GM12878 (cell line): ENCODE measurements at regions not wholly inside any gene's neighbourhood (a gene's known extent, or its start where the extent isn't known, plus 50 kb on each side); places are given as distances from the start of the nearest gene placed in this dataset.
"Not testable (repeated sequence)": the region's sequence is repeated elsewhere in the genome, so short reads cannot be mapped to it uniquely, and the experiment has no call there.

Source experiments
- ATAC-seq: fragments of 200-7000 bp; cut with Tn5 transposase; 3 replicates; pipeline ENCODE4 v1.9.1; 2020; ENCODE audit warnings: mild to moderate bottlenecking, moderate library complexity
- BruUV-seq: library from RNA; stranded (reverse); fragments of 400-500 nt; replicated peaks from 2 replicates; lab custom pipeline; 2021; lab: Mats Ljungman, UMichigan
- CTCF ChIA-PET: fragments of 300-600 bp; sonication (Branson Sonifier 250); formaldehyde crosslinking; extraction: SDS; loops from one replicate; lab custom pipeline; 2021; ENCODE audit warnings: inconsistent platforms; lab: Yijun Ruan, JAX
- POLR2A ChIA-PET: fragments of 350-600 bp; formaldehyde crosslinking; extraction: SDS; loops from one replicate; lab custom pipeline; 2021; ENCODE audit warnings: inconsistent platforms; lab: Charles Lee
- RAD21 ChIA-PET: fragments of 300-600 bp; sonication (Branson Sonifier 250); formaldehyde crosslinking; loops from one replicate; lab custom pipeline; 2023; ENCODE audit warnings: antibody characterized with exemption; ENCODE audit not compliant: unreplicated experiment; lab: Charles Lee
- SMC1A ChIA-PET: fragments of 300-600 bp; sonication (Branson Sonifier 250); formaldehyde crosslinking; loops from one replicate; lab custom pipeline; 2023; ENCODE audit not compliant: unreplicated experiment, uncharacterized antibody; lab: Charles Lee
- DNase-seq: peaks from one replicate; pipeline ENCODE4 v3.0.0-alpha.2; 2011; ENCODE audit warnings: low read depth, low spot score
- FAIRE-seq: peaks from 3 replicates; lab custom pipeline; 2011; peaks lifted over from hg19 to GRCh38; lab: Jason Lieb, UNC
- H2AFZ ChIP-seq: 2 replicates; pipeline ENCODE4 v1.6.0; 2011; ENCODE audit warnings: low read depth, low read length, control low read depth; ENCODE audit not compliant: control insufficient read depth
- H3K27ac ChIP-seq: 2 replicates; pipeline ENCODE4 v1.5.1; 2011; ENCODE audit warnings: control low read depth; ENCODE audit not compliant: control insufficient read depth, insufficient read depth
- H3K27me3 ChIP-seq, 2 experiments: replicated peaks in 1 of 2; 2 replicates each; pipeline versions ENCODE4 v1.6.0 to v1.6.1; 2011; ENCODE audit warnings: low read length in 1 of 2; ENCODE audit not compliant: control insufficient read depth in 2 of 2, insufficient read depth in 2 of 2
- H3K36me3 ChIP-seq, 2 experiments: 2 replicates each; pipeline ENCODE4 v1.5.1; 2011; ENCODE audit warnings: low read length in 1 of 2; ENCODE audit not compliant: control insufficient read depth in 2 of 2, insufficient read depth in 2 of 2
- H3K4me1 ChIP-seq: 2 replicates; pipeline ENCODE4 v1.6.1; 2011; ENCODE audit warnings: mild to moderate bottlenecking, low read length, moderate library complexity, mixed read lengths; ENCODE audit not compliant: control insufficient read depth, insufficient read depth
- H3K4me2 ChIP-seq: 2 replicates; pipeline ENCODE4 v1.6.0; 2011; ENCODE audit warnings: control low read depth; ENCODE audit not compliant: control insufficient read depth, insufficient read depth
- H3K4me3 ChIP-seq: fragments of 200-600 bp; sonication (generic); 2 replicates; pipeline ENCODE4 v1.5.1; 2016
- H3K79me2 ChIP-seq: 2 replicates; pipeline ENCODE4 v1.6.0; 2011; ENCODE audit warnings: low read length; ENCODE audit not compliant: control insufficient read depth, insufficient read depth
- H3K9ac ChIP-seq: 2 replicates; pipeline ENCODE4 v1.8.0; 2011; ENCODE audit warnings: low read length, control low read depth, mixed read lengths; ENCODE audit not compliant: control insufficient read depth, insufficient read depth
- H3K9me3 ChIP-seq: replicated peaks from 3 replicates; pipeline ENCODE4 v1.5.1; 2011; ENCODE audit warnings: mild to moderate bottlenecking, low read length; ENCODE audit not compliant: control insufficient read depth, insufficient read depth
- H4K20me1 ChIP-seq: 2 replicates; pipeline ENCODE4 v1.6.0; 2011; ENCODE audit not compliant: control insufficient read depth, insufficient read depth
- IKZF2 ChIP-seq, 2 experiments: fragments of 450-650 bp; IDR thresholded peaks; 2 replicates each; pipeline ENCODE4 v1.6.1; 2017; ENCODE audit warnings: mild to moderate bottlenecking in 2 of 2, moderate library complexity in 2 of 2
- IRF4 ChIP-seq: IDR thresholded peaks from 2 replicates; pipeline ENCODE4 v1.6.1; 2011; ENCODE audit warnings: low read depth, low read length
- PAX8 ChIP-seq: fragments of 450-650 bp; IDR thresholded peaks from 2 replicates; pipeline ENCODE4 v1.6.1; 2017; ENCODE audit warnings: mild to moderate bottlenecking, moderate library complexity
- POLR2AphosphoS5 ChIP-seq: IDR thresholded peaks from 2 replicates; pipeline ENCODE4 v1.6.1; 2011; ENCODE audit warnings: mild to moderate bottlenecking, low read length, inconsistent platforms
- ZNF217 ChIP-seq: fragments of 450-650 bp; IDR thresholded peaks from 2 replicates; pipeline ENCODE4 v1.6.1; 2017; ENCODE audit warnings: antibody characterized with exemption, mild to moderate bottlenecking
- WGBS: methylation state at CpG from one replicate; pipeline ENCODE4 v1.1.6; 2016; ENCODE audit warnings: low lambda C conversion rate; ENCODE audit not compliant: insufficient replicate concordance, insufficient coverage; ENCODE audit errors: missing lambda C conversion rate; 5-methylcytosine and 5-hydroxymethylcytosine counted together
- in situ Hi-C: fragments of 300-500 bp; cut with MboI; formaldehyde crosslinking; loops from 9 replicates; pipeline ENCODE4 v1.14.3; 2018; ENCODE audit warnings: mixed read lengths
- intact Hi-C: fragments of 100-400 bp; cut with micrococcal nuclease; formaldehyde crosslinking; loops from one replicate; pipeline ENCODE4 v1.14.2; 2022; ENCODE audit not compliant: unreplicated experiment
- TF ChIP-seq, protein P1 (sequence below): fragments of 450-650 bp; formaldehyde crosslinking; IDR thresholded peaks from 2 replicates; pipeline ENCODE4 v1.4.0; 2022; ENCODE audit warnings: mild to moderate bottlenecking, moderate library complexity

DNA sequence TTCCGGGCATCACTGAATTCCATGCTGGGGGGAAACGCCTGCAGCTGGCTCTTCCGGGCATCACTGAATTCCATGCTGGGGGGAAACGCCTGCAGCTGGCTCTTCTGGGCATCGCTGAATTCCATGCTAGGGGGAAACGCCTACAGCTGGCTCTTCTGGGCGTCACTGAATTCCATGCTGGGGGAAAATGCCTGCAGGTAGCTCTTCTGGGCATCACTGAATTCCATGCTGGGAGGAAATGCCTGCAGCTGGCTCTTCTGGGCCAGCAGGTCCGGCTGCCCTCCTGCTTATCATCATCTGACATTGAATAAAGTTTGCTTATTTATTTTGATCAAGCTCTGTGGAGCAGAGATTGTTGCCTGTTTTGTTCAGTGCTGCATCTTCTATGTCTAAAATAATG is 355.1 kb downstream of the SMOC2 start (continued):
- no peak for TF ChIP-seq ZNF217
- no peak for TF ChIP-seq PAX8
- no peak for TF ChIP-seq IKZF2 (IDR thresholded peaks at IDR 0.05)
- TF ChIP-seq, protein P1, sequence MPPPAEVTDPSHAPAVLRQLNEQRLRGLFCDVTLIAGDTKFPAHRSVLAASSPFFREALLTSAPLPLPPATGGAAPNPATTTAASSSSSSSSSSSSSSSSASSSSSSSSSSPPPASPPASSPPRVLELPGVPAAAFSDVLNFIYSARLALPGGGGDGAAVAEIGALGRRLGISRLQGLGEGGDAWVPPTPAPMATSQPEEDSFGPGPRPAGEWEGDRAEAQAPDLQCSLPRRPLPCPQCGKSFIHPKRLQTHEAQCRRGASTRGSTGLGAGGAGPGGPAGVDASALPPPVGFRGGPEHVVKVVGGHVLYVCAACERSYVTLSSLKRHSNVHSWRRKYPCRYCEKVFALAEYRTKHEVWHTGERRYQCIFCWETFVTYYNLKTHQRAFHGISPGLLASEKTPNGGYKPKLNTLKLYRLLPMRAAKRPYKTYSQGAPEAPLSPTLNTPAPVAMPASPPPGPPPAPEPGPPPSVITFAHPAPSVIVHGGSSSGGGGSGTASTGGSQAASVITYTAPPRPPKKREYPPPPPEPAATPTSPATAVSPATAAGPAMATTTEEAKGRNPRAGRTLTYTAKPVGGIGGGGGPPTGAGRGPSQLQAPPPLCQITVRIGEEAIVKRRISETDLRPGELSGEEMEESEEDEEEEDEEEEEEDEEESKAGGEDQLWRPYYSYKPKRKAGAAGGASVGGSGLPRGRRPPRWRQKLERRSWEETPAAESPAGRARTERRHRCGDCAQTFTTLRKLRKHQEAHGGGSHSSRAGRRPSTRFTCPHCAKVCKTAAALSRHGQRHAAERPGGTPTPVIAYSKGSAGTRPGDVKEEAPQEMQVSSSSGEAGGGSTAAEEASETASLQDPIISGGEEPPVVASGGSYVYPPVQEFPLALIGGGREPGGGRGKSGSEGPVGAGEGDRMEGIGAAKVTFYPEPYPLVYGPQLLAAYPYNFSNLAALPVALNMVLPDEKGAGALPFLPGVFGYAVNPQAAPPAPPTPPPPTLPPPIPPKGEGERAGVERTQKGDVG = no peak
- no peak for TF ChIP-seq POLR2AphosphoS5
- TF ChIP-seq IRF4 = no peak
- TF ChIP-seq, all 136 proteins: peak for 0

DNA sequence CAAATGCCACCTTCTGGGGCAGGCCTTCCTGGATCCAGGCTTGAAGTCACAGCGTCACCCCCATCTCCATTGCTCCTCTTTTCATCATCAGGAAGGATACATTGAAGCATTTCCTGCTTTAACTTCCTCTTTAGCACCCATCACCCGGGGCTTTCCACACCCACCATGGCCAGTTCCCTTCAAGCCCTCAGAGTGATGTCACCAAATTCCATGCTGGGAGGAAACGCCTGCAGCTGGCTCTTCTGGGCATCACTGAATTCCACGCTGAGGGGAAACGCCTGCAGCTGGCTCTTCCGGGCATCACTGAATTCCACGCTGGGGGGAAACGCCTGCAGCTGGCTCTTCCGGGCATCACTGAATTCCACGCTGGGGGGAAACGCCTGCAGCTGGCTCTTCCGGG is 354.6 kb downstream of the SMOC2 start:
- FAIRE-seq, H3K4me2 ChIP-seq, H4K20me1 ChIP-seq, BruUV-seq, H3K9me3 ChIP-seq, H3K36me3 ChIP-seq, H3K79me2 ChIP-seq, H3K9ac ChIP-seq, H3K4me1 ChIP-seq, intact Hi-C loops, DNase-seq, H3K4me3 ChIP-seq, H2AFZ ChIP-seq, in situ Hi-C loops, CTCF ChIA-PET, ATAC-seq, RAD21 ChIA-PET, POLR2A ChIA-PET, SMC1A ChIA-PET, H3K27ac ChIP-seq, H3K27me3 ChIP-seq: not testable (repeated sequence)
- 21% methylated on average over 7 of the region's 12 CpGs for WGBS
